Mesenchymal stem cell (in vitro differentiated cells and primary cell): ENCODE measurements at regions not wholly inside any gene's neighbourhood (a gene's known extent, or its start where the extent isn't known, plus 50 kb on each side); places are given as distances from the start of the nearest gene placed in this dataset.
"Not testable (repeated sequence)": the region's sequence is repeated elsewhere in the genome, so short reads cannot be mapped to it uniquely, and the experiment has no call there.

Source experiments
- DNase-seq: peaks from one replicate; pipeline ENCODE4 v3.0.0-alpha.2; 2013
- H2AFZ ChIP-seq: one replicate; pipeline ENCODE4 v1.6.1; 2013; ENCODE audit warnings: low read depth, mild to moderate bottlenecking, control low read depth, inconsistent platforms, low read length, moderate library complexity
- H2AK5ac ChIP-seq: 2 replicates; pipeline ENCODE4 v1.6.1; 2013; ENCODE audit warnings: low read length, moderate library complexity, mild to moderate bottlenecking, inconsistent platforms; ENCODE audit not compliant: severe bottlenecking
- H2BK120ac ChIP-seq: one replicate; pipeline ENCODE4 v1.6.1; 2013; ENCODE audit warnings: low read depth, mild to moderate bottlenecking, inconsistent platforms, low read length, moderate library complexity
- H2BK12ac ChIP-seq, 2 experiments: one replicate each; pipeline ENCODE4 v1.6.1; 2013; ENCODE audit warnings: inconsistent platforms in 2 of 2, low read length in 2 of 2, mild to moderate bottlenecking in 2 of 2, moderate library complexity in 2 of 2, control low read depth in 1 of 2
- H2BK15ac ChIP-seq: one replicate; pipeline ENCODE4 v1.6.1; 2013; ENCODE audit warnings: mild to moderate bottlenecking, low read depth, inconsistent platforms; ENCODE audit not compliant: poor library complexity, severe bottlenecking
- H2BK5ac ChIP-seq: 2 replicates; pipeline ENCODE4 v1.6.1; 2013; ENCODE audit warnings: low read depth, mild to moderate bottlenecking, low read length, control low read depth, inconsistent platforms; ENCODE audit not compliant: poor library complexity, severe bottlenecking
- H3K14ac ChIP-seq, 2 experiments: one replicate each; pipeline ENCODE4 v1.6.1; 2013; ENCODE audit warnings: inconsistent platforms in 2 of 2, low read length in 2 of 2, control low read depth in 1 of 2, mild to moderate bottlenecking in 1 of 2, moderate library complexity in 1 of 2
- H3K18ac ChIP-seq, 2 experiments: one replicate each; pipeline ENCODE4 v1.6.1; 2013; ENCODE audit warnings: inconsistent platforms in 2 of 2, low read length in 2 of 2, control low read depth in 1 of 2, low read depth in 1 of 2, mild to moderate bottlenecking in 1 of 2
- H3K23ac ChIP-seq, 2 experiments: one replicate each; pipeline ENCODE4 v1.6.1; 2013; ENCODE audit warnings: inconsistent platforms in 2 of 2, low read length in 2 of 2, mild to moderate bottlenecking in 2 of 2, moderate library complexity in 2 of 2, control low read depth in 1 of 2
- H3K27ac ChIP-seq: 2 replicates; pipeline ENCODE4 v1.5.1; 2013; ENCODE audit warnings: mild to moderate bottlenecking, moderate library complexity, low read length, control low read depth, inconsistent platforms; ENCODE audit not compliant: poor library complexity, severe bottlenecking
- H3K27me3 ChIP-seq, 2 experiments: 2 replicates each; pipeline versions ENCODE4 v1.6.1 to v1.7.0; 2013; ENCODE audit warnings: low read length in 2 of 2, mild to moderate bottlenecking in 2 of 2, moderate library complexity in 2 of 2, control low read depth in 1 of 2, inconsistent platforms in 1 of 2; ENCODE audit not compliant: control insufficient read depth in 1 of 2, insufficient read depth in 1 of 2
- H3K36me3 ChIP-seq, 2 experiments: 2 replicates each; pipeline versions ENCODE4 v1.6.1 to v1.7.0; 2013; ENCODE audit warnings: low read length in 2 of 2, control low read depth in 1 of 2, inconsistent platforms in 1 of 2, low read depth in 1 of 2, mild to moderate bottlenecking in 1 of 2; ENCODE audit not compliant: insufficient read depth in 2 of 2, control insufficient read depth in 1 of 2
- H3K4ac ChIP-seq, 2 experiments: one replicate each; pipeline ENCODE4 v1.6.1; 2013; ENCODE audit warnings: inconsistent platforms in 2 of 2, low read length in 2 of 2, mild to moderate bottlenecking in 2 of 2, moderate library complexity in 2 of 2, control low read depth in 1 of 2, low read depth in 1 of 2
- H3K4me1 ChIP-seq: 2 replicates; pipeline ENCODE4 v1.6.1; 2013; ENCODE audit warnings: low read depth, low read length, control low read depth; ENCODE audit not compliant: control insufficient read depth, insufficient read depth
- H3K4me2 ChIP-seq: 2 replicates; pipeline ENCODE4 v1.6.1; 2013; ENCODE audit warnings: low read length, mild to moderate bottlenecking, inconsistent platforms; ENCODE audit not compliant: poor library complexity, severe bottlenecking
- H3K4me3 ChIP-seq, 2 experiments: 2 replicates each; pipeline versions ENCODE4 v1.5.1 to v1.7.0; 2013; ENCODE audit warnings: low read length in 2 of 2, mild to moderate bottlenecking in 2 of 2, control low read depth in 1 of 2, low read depth in 1 of 2; ENCODE audit not compliant: insufficient read depth in 1 of 2
- H3K79me1 ChIP-seq: replicated peaks from 2 replicates; pipeline ENCODE4 v1.6.1; 2013; ENCODE audit warnings: mild to moderate bottlenecking, control low read depth, low read length, inconsistent platforms; ENCODE audit not compliant: poor library complexity, severe bottlenecking
- H3K9ac ChIP-seq: 2 replicates; pipeline ENCODE4 v1.7.0; 2013; ENCODE audit warnings: mild to moderate bottlenecking, low read length, moderate library complexity
- H3K9me3 ChIP-seq: 2 replicates; pipeline ENCODE4 v1.7.0; 2013; ENCODE audit warnings: mild to moderate bottlenecking, low read length; ENCODE audit not compliant: control insufficient read depth
- H4K8ac ChIP-seq: one replicate; pipeline ENCODE4 v1.6.1; 2013; ENCODE audit warnings: inconsistent platforms, mild to moderate bottlenecking, low read length, moderate library complexity
- H4K91ac ChIP-seq: one replicate; pipeline ENCODE4 v1.6.1; 2013; ENCODE audit warnings: mild to moderate bottlenecking, low read length, inconsistent platforms
- WGBS: methylation state at CpG from one replicate; pipeline ENCODE4 v1.1.7; 2013; ENCODE audit warnings: mixed read lengths; 5-methylcytosine and 5-hydroxymethylcytosine counted together

- H3K4me1 ChIP-seq: no peaks in the 10 kb centered on the region
These were observed 175.5 kb downstream of the ANXA1 start for GRCh38 chr9:73327149-73327548.

GRCh38 chr9:73337182-73337581 is 185.5 kb downstream of the ANXA1 start:
- not testable (repeated sequence) for H3K14ac ChIP-seq, H3K4me2 ChIP-seq, H3K79me1 ChIP-seq, H3K27me3 ChIP-seq, H3K9ac ChIP-seq, H4K91ac ChIP-seq, H3K4ac ChIP-seq, H2BK12ac ChIP-seq, H4K8ac ChIP-seq, H3K9me3 ChIP-seq, H2AFZ ChIP-seq, H3K27ac ChIP-seq, H3K18ac ChIP-seq, DNase-seq, H3K36me3 ChIP-seq, H3K4me1 ChIP-seq, H2BK5ac ChIP-seq, H2BK120ac ChIP-seq, H3K4me3 ChIP-seq, H2AK5ac ChIP-seq, H2BK15ac ChIP-seq, H3K23ac ChIP-seq
- 100% methylated on average over 2 of the region's 2 CpGs for WGBS

More at GRCh38 chr9:73327149-73327548, 175.5 kb downstream of the ANXA1 start:
- Histone ChIP-seq H3K4ac (no peak overlapping the region), H3K9me3 (no peaks in the 10 kb centered on the region), H3K9ac (no peak overlapping the region), H2BK5ac (no peak overlapping the region), H3K14ac (no peak overlapping the region), H3K27ac (no peak overlapping the region), H2AFZ (no peak overlapping the region), H3K27me3 (no peaks in the 10 kb centered on the region), H4K91ac (no peak overlapping the region), H3K4me3 (no peak overlapping the region), H2AK5ac (no peak overlapping the region), H3K23ac (no peak overlapping the region), H2BK120ac (no peak overlapping the region), H2BK12ac (no peak overlapping the region), H3K79me1 (no peaks in the 10 kb centered on the region), H3K36me3 (no peaks in the 10 kb centered on the region), H3K4me2 (no peak overlapping the region), H2BK15ac (no peak overlapping the region), H3K18ac (no peak overlapping the region), H4K8ac (no peak overlapping the region)
- 64% methylated on average over 1 of the region's 2 CpGs for WGBS
- DNase-seq: no peak

GRCh38 chr9:73344060-73344459 is 192.4 kb downstream of the ANXA1 start:
- Histone ChIP-seq H4K8ac (no peak overlapping the region), H3K36me3 (no peaks in the 10 kb centered on the region), H3K4ac (no peak overlapping the region), H2BK120ac (no peak overlapping the region), H3K23ac (no peak overlapping the region), H4K91ac (no peak overlapping the region), H3K9ac (no peak overlapping the region), H2BK12ac (no peak overlapping the region), H3K27me3 (peaks cover 0 to 3% of the 10 kb centered on the region in 2 experiments), H3K27ac (no peak overlapping the region), H2AK5ac (no peak overlapping the region), H3K4me3 (no peak overlapping the region), H3K18ac (no peak overlapping the region), H2BK15ac (no peak overlapping the region), H3K9me3 (no peaks in the 10 kb centered on the region), H3K79me1 (no peaks in the 10 kb centered on the region), H3K4me2 (no peak overlapping the region), H2AFZ (no peak overlapping the region), H2BK5ac (no peak overlapping the region), H3K14ac (no peak overlapping the region), H3K4me1 (no peaks in the 10 kb centered on the region)
- no peak for DNase-seq
- 100% methylated on average over 2 of the region's 3 CpGs for WGBS

- Histone ChIP-seq H3K23ac (no peak overlapping the region), H3K9ac (no peak overlapping the region), H3K4ac (no peak overlapping the region), H3K4me1 (no peaks in the 10 kb centered on the region), H3K18ac (no peak overlapping the region), H2BK120ac (no peak overlapping the region), H3K4me2 (no peak overlapping the region), H3K79me1 (no peaks in the 10 kb centered on the region), H2BK5ac (no peak overlapping the region), H4K91ac (no peak overlapping the region), H4K8ac (no peak overlapping the region), H2AK5ac (no peak overlapping the region), H2AFZ (no peak overlapping the region), H3K27ac (no peak overlapping the region), H2BK15ac (no peak overlapping the region), H3K14ac (no peak overlapping the region), H3K36me3 (no peaks in the 10 kb centered on the region), H3K9me3 (peaks cover 8% of the 10 kb centered on the region), H2BK12ac (no peak overlapping the region), H3K27me3 (no peaks in the 10 kb centered on the region), H3K4me3 (no peak overlapping the region)
- 80% methylated on average over 3 of the region's 4 CpGs for WGBS
- no peak for DNase-seq
These were observed 195.5 kb downstream of the ANXA1 start for GRCh38 chr9:73347123-73347522.
